ENCODE measurements at regions not wholly inside any gene's neighbourhood (a gene's known extent, or its start where the extent isn't known, plus 50 kb on each side); places are given as distances from the start of the nearest gene placed in this dataset.
"Not testable (repeated sequence)": the region's sequence is repeated elsewhere in the genome, so short reads cannot be mapped to it uniquely, and the experiment has no call there.

GRCh38 chr7:142488036-142488633 lies 230.3 kb upstream of the PRSS58 start:
- no peak for TF ChIP-seq JUND (IDR thresholded peaks at IDR 0.05; ENCODE audit: low read depth)
- in situ Hi-C loops (cut with HindIII; ENCODE audit: low pct_unique_long_range_greater_than_20kb, low sequenced_read_pairs): no loop called here
- DNase-seq (ENCODE audit: low read depth in 1 of 2, low spot score in 1 of 2): no peak

- DNase-seq (ENCODE audit: low read depth in 1 of 2, low spot score in 1 of 2); in situ Hi-C loops (cut with HindIII; ENCODE audit: low pct_unique_long_range_greater_than_20kb, low sequenced_read_pairs): not testable (repeated sequence)
Observed at GRCh38 chr7:142487565-142487964, 229.7 kb upstream of the PRSS58 start.

GRCh38 chr7:142487124-142487523 lies 229.3 kb upstream of the PRSS58 start:
- in situ Hi-C loops (cut with HindIII; ENCODE audit: low pct_unique_long_range_greater_than_20kb, low sequenced_read_pairs): no loop called here
- TF ChIP-seq JUND (IDR thresholded peaks at IDR 0.05; ENCODE audit: low read depth): no peak
- DNase-seq (ENCODE audit: low read depth in 1 of 2, low spot score in 1 of 2): no peak

GRCh38 chr7:142485617-142486226 lies 227.9 kb upstream of the PRSS58 start:
- in situ Hi-C loops (cut with HindIII; ENCODE audit: low pct_unique_long_range_greater_than_20kb, low sequenced_read_pairs): no loop called here
- no peak for TF ChIP-seq JUND (IDR thresholded peaks at IDR 0.05; ENCODE audit: low read depth)
- peak in 1 of 2 experiments; percentile 6 for DNase-seq (ENCODE audit: low read depth in 1 of 2, low spot score in 1 of 2)

GRCh38 chr7:142483659-142484317 lies 225.9 kb upstream of the PRSS58 start:
- in situ Hi-C loops (cut with HindIII; ENCODE audit: low pct_unique_long_range_greater_than_20kb, low sequenced_read_pairs): no loop called here
- no peak for DNase-seq (ENCODE audit: low read depth in 1 of 2, low spot score in 1 of 2)
- no peak for TF ChIP-seq JUND (IDR thresholded peaks at IDR 0.05; ENCODE audit: low read depth)

GRCh38 chr7:142482891-142483658 lies 225.2 kb upstream of the PRSS58 start:
- DNase-seq (ENCODE audit: low read depth in 1 of 2, low spot score in 1 of 2): peak in 1 of 2 experiments; percentile 56
- in situ Hi-C loops (cut with HindIII; ENCODE audit: low pct_unique_long_range_greater_than_20kb, low sequenced_read_pairs): no loop called here

GRCh38 chr7:142481548-142481947 lies 223.7 kb upstream of the PRSS58 start:
- in situ Hi-C loops (cut with HindIII; ENCODE audit: low pct_unique_long_range_greater_than_20kb, low sequenced_read_pairs): no loop called here
- no peak for DNase-seq (ENCODE audit: low read depth in 1 of 2, low spot score in 1 of 2)
- no peak for TF ChIP-seq JUND (IDR thresholded peaks at IDR 0.05; ENCODE audit: low read depth)

More at GRCh38 chr7:142482891-142483658, 225.2 kb upstream of the PRSS58 start:
- no peak for TF ChIP-seq JUND (IDR thresholded peaks at IDR 0.05; ENCODE audit: low read depth)

- peak in 1 of 2 experiments; percentile 71 for DNase-seq (ENCODE audit: low read depth in 1 of 2, low spot score in 1 of 2)
Observed at GRCh38 chr7:142478479-142479220, 220.8 kb upstream of the PRSS58 start.

GRCh38 chr7:142477801-142478200 lies 219.9 kb upstream of the PRSS58 start:
- in situ Hi-C loops (cut with HindIII; ENCODE audit: low pct_unique_long_range_greater_than_20kb, low sequenced_read_pairs); DNase-seq (ENCODE audit: low read depth in 1 of 2, low spot score in 1 of 2): not testable (repeated sequence)

More at GRCh38 chr7:142478479-142479220, 220.8 kb upstream of the PRSS58 start:
- in situ Hi-C loops (cut with HindIII; ENCODE audit: low pct_unique_long_range_greater_than_20kb, low sequenced_read_pairs): no loop called here
- TF ChIP-seq JUND (IDR thresholded peaks at IDR 0.05; ENCODE audit: low read depth): no peak

- in situ Hi-C loops (cut with HindIII; ENCODE audit: low pct_unique_long_range_greater_than_20kb, low sequenced_read_pairs): no loop called here
- no peak for TF ChIP-seq JUND (IDR thresholded peaks at IDR 0.05; ENCODE audit: low read depth)
- no peak for DNase-seq (ENCODE audit: low read depth in 1 of 2, low spot score in 1 of 2)
Observed at GRCh38 chr7:142477079-142477651, 219.3 kb upstream of the PRSS58 start.

- no peak for TF ChIP-seq JUND (IDR thresholded peaks at IDR 0.05; ENCODE audit: low read depth)
- in situ Hi-C loops (cut with HindIII; ENCODE audit: low pct_unique_long_range_greater_than_20kb, low sequenced_read_pairs): no loop called here
Observed at GRCh38 chr7:142476077-142476476, 218.2 kb upstream of the PRSS58 start.

GRCh38 chr7:142471820-142472219 lies 214.0 kb upstream of the PRSS58 start:
- no peak for TF ChIP-seq JUND (IDR thresholded peaks at IDR 0.05; ENCODE audit: low read depth)
- DNase-seq (ENCODE audit: low read depth in 1 of 2, low spot score in 1 of 2): no peak
- in situ Hi-C loops (cut with HindIII; ENCODE audit: low pct_unique_long_range_greater_than_20kb, low sequenced_read_pairs): no loop called here

More at GRCh38 chr7:142476077-142476476, 218.2 kb upstream of the PRSS58 start:
- DNase-seq (ENCODE audit: low read depth in 1 of 2, low spot score in 1 of 2): no peak

Measured in T47D (cell line).